Keratinocyte (primary cell): ENCODE measurements at regions not wholly inside any gene's neighbourhood (a gene's known extent, or its start where the extent isn't known, plus 50 kb on each side); places are given as distances from the start of the nearest gene placed in this dataset.

Source experiments
- DNase-seq: peaks from one replicate; pipeline ENCODE4 v3.0.0-alpha.2; 2011; ENCODE audit warnings: low read depth, missing footprints, low spot score
- FAIRE-seq: peaks from 2 replicates; lab custom pipeline; 2011; peaks lifted over from hg19 to GRCh38; lab: Jason Lieb, UNC
- H2AFZ ChIP-seq: 2 replicates; pipeline ENCODE4 v1.6.0; 2012; ENCODE audit warnings: low read length, control low read depth, inconsistent platforms; ENCODE audit not compliant: control insufficient read depth
- H3K27ac ChIP-seq: 2 replicates; pipeline ENCODE4 v1.5.1; 2011; ENCODE audit warnings: low read length; ENCODE audit not compliant: control insufficient read depth, insufficient read depth
- H3K27me3 ChIP-seq: 3 replicates; pipeline ENCODE4 v1.6.0; 2011; ENCODE audit warnings: low read length; ENCODE audit not compliant: control insufficient read depth, insufficient read depth; ENCODE audit errors: extremely low read depth
- H3K36me3 ChIP-seq, 2 experiments: 2 replicates in 1 of 2; 3 replicates in 1 of 2; pipeline ENCODE4 v1.5.1; 2011; ENCODE audit warnings: low read length in 2 of 2, mild to moderate bottlenecking in 1 of 2; ENCODE audit not compliant: control insufficient read depth in 2 of 2, insufficient read depth in 2 of 2; ENCODE audit errors: extremely low read depth in 1 of 2
- H3K4me1 ChIP-seq: 3 replicates; pipeline ENCODE4 v1.5.1; 2011; ENCODE audit warnings: low read length; ENCODE audit not compliant: control insufficient read depth, insufficient read depth; ENCODE audit errors: extremely low read depth
- H3K4me2 ChIP-seq: 3 replicates; pipeline ENCODE4 v1.6.0; 2011; ENCODE audit warnings: low read depth, low read length; ENCODE audit not compliant: control insufficient read depth, insufficient read depth; ENCODE audit errors: extremely low read depth
- H3K4me3 ChIP-seq, 3 experiments: fragments of 200-600 bp in 1 of 3; sonication (generic) in 1 of 3; 2 replicates in 2 of 3; 3 replicates in 1 of 3; pipeline ENCODE4 v1.5.1; 2011 to 2016; ENCODE audit warnings: low read length in 3 of 3, mild to moderate bottlenecking in 3 of 3, control low read depth in 2 of 3, inconsistent platforms in 1 of 3, low read depth in 1 of 3, mixed read lengths in 1 of 3, mixed run types in 1 of 3, moderate library complexity in 1 of 3; ENCODE audit not compliant: control insufficient read depth in 2 of 3, insufficient read depth in 2 of 3; ENCODE audit errors: extremely low read depth in 1 of 3
- H3K79me2 ChIP-seq: 2 replicates; pipeline ENCODE4 v1.6.0; 2012; ENCODE audit warnings: low read length; ENCODE audit not compliant: control insufficient read depth, insufficient read depth
- H3K9ac ChIP-seq: 3 replicates; pipeline ENCODE4 v1.6.0; 2011; ENCODE audit warnings: low read length; ENCODE audit not compliant: control insufficient read depth, insufficient read depth; ENCODE audit errors: extremely low read depth
- H3K9me1 ChIP-seq: 3 replicates; pipeline ENCODE4 v1.6.0; 2011; ENCODE audit warnings: low read length; ENCODE audit not compliant: control insufficient read depth, insufficient read depth; ENCODE audit errors: extremely low read depth
- H3K9me3 ChIP-seq: 2 replicates; pipeline ENCODE4 v1.5.1; 2012; ENCODE audit warnings: low read depth, low read length; ENCODE audit not compliant: control insufficient read depth
- H4K20me1 ChIP-seq: 3 replicates; pipeline ENCODE4 v1.6.0; 2011; ENCODE audit warnings: low read length; ENCODE audit not compliant: control insufficient read depth, insufficient read depth; ENCODE audit errors: extremely low read depth
- EZH2 ChIP-seq: IDR thresholded peaks from one replicate; pipeline ENCODE4 v1.6.1; 2012; ENCODE audit warnings: inconsistent platforms, mild to moderate bottlenecking, low read length, moderate library complexity
- dilution Hi-C: fragments of 300-500 bp; cut with MboI; formaldehyde crosslinking; loops from one replicate; pipeline ENCODE4 v1.7.0; 2020; ENCODE audit warnings: low sequenced_read_pairs; ENCODE audit not compliant: extremely low pct_ligation_motif_present
- TF ChIP-seq, protein P1 (sequence below), 3 experiments: IDR thresholded peaks in 1 of 3; conservative IDR thresholded peaks in 1 of 3; optimal IDR thresholded peaks in 1 of 3; 2 replicates in 2 of 3; 3 replicates in 1 of 3; pipeline versions ENCODE3 to v1.5.1; 2011; ENCODE audit warnings: low read length in 3 of 3, mild to moderate bottlenecking in 3 of 3, moderate library complexity in 2 of 3, control low read depth in 1 of 3, inconsistent platforms in 1 of 3; ENCODE audit not compliant: insufficient read depth in 2 of 3; ENCODE audit errors: extremely low read depth in 1 of 3

DNA sequence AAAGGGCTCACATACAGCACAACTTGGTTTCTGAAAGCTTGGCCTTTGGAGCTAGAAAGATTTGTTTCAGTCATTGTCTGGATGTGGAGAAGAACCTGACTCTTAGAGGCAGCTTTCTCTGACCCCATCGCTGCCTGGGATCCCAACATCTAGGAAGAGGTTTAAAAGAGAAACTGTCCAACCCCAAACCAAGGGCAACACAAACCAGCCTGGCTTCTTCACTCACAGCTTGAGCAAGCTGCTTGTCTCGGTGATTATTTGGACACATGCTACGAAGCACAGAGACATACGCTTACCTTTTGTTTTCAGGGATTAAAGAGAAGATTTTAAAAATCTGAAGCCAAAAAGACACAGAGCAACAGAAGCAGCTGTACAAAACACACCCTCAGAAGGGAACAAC, 109.8 kb downstream of the ETS2 start:
- Histone ChIP-seq H3K9me3 (no peaks in the 10 kb centered on the region), H3K36me3 (no peaks in the 10 kb centered on the region), H3K9ac (no peak overlapping the region), H3K4me1 (peaks cover 34% of the 10 kb centered on the region), H3K4me3 (no peak overlapping the region), H3K9me1 (no peaks in the 10 kb centered on the region), H4K20me1 (no peaks in the 10 kb centered on the region), H2AFZ (no peak overlapping the region), H3K27ac (no peak overlapping the region), H3K27me3 (no peaks in the 10 kb centered on the region), H3K4me2 (no peak overlapping the region), H3K79me2 (no peaks in the 10 kb centered on the region)
- DNase-seq (no peak), FAIRE-seq (no peak)
- dilution Hi-C loops = no loop called here
- TF ChIP-seq EZH2 = no peak
- TF ChIP-seq, protein P1, sequence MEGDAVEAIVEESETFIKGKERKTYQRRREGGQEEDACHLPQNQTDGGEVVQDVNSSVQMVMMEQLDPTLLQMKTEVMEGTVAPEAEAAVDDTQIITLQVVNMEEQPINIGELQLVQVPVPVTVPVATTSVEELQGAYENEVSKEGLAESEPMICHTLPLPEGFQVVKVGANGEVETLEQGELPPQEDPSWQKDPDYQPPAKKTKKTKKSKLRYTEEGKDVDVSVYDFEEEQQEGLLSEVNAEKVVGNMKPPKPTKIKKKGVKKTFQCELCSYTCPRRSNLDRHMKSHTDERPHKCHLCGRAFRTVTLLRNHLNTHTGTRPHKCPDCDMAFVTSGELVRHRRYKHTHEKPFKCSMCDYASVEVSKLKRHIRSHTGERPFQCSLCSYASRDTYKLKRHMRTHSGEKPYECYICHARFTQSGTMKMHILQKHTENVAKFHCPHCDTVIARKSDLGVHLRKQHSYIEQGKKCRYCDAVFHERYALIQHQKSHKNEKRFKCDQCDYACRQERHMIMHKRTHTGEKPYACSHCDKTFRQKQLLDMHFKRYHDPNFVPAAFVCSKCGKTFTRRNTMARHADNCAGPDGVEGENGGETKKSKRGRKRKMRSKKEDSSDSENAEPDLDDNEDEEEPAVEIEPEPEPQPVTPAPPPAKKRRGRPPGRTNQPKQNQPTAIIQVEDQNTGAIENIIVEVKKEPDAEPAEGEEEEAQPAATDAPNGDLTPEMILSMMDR (optimal IDR thresholded peaks at IDR 0.05 in 1 of 3, IDR thresholded peaks at IDR 0.05 in 1 of 3, conservative IDR thresholded peaks at IDR 0.05 in 1 of 3; ENCODE audit: extremely low read depth in 1 of 3, insufficient read depth in 2 of 3, low read length in 3 of 3) = no peak

DNA sequence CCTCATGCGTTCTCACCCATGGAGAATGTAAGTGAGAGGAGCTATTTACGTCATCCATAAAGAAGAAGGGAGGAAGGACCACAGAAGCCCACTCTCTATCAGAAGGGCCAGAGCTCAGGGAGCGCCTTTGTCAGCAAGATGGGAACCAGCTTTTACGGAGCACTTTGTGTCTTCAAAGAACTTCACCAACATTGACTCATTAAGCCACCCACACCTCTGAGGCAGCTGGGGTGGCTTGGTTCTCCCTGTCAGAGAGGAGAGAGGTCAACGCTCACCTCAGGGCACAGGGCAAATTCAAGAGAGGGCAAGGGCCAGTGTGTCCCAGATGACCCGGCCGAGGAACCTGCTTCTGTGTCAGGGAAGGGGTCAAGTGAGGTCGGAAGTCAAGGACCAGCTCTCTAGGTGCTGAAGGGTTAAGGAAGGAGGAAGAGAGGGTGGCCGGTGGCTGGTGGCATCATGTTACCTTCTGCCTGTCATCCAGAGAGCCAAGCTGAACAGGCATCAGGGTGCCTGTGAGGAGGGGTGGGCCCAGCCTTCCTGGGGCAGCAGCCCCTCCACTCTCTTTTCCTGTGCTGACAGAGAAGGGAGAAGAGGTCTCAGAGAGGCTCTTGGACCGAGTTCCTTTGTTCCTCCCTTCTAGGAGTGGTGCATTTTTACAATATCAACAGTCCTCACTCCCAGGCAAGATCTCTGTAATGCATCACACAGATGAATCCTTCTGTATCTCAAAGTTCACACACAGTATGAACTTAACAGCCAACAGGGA, 109.0 kb downstream of the ETS2 start:
- DNase-seq (no peak), FAIRE-seq (no peak)
- H3K4me1 ChIP-seq = peaks cover 41% of the 10 kb centered on the region
- H3K79me2 ChIP-seq = no peaks in the 10 kb centered on the region
- H3K9ac ChIP-seq = no peak overlapping the region
- no peaks in the 10 kb centered on the region for H3K9me3 ChIP-seq
- H4K20me1 ChIP-seq = no peaks in the 10 kb centered on the region
- no peak overlapping the region for H3K27ac ChIP-seq
- dilution Hi-C loops = no loop called here
- H3K36me3 ChIP-seq = no peaks in the 10 kb centered on the region
- H2AFZ ChIP-seq = no peak overlapping the region
- H3K4me2 ChIP-seq = no peak overlapping the region
- no peaks in the 10 kb centered on the region for H3K27me3 ChIP-seq
- TF ChIP-seq EZH2 = no peak
- TF ChIP-seq, protein P1 (optimal IDR thresholded peaks at IDR 0.05 in 1 of 3, IDR thresholded peaks at IDR 0.05 in 1 of 3, conservative IDR thresholded peaks at IDR 0.05 in 1 of 3; ENCODE audit: extremely low read depth in 1 of 3, insufficient read depth in 2 of 3, low read length in 3 of 3) = no peak
- H3K4me3 ChIP-seq = no peak overlapping the region
- H3K9me1 ChIP-seq = no peaks in the 10 kb centered on the region
